H9 (cell line): ENCODE measurements at regions not wholly inside any gene's neighbourhood (a gene's known extent, or its start where the extent isn't known, plus 50 kb on each side); places are given as distances from the start of the nearest gene placed in this dataset.

Experiments
- DNase-seq: peaks from one replicate; pipeline ENCODE4 v3.0.0-alpha.2; 2017
- H2AFZ ChIP-seq: one replicate; pipeline ENCODE4 v1.6.1; 2013; ENCODE audit warnings: mild to moderate bottlenecking, low read length, control low read depth, moderate library complexity
- H2AK5ac ChIP-seq: 2 replicates; pipeline ENCODE4 v1.6.1; 2013; ENCODE audit warnings: low read length, control low read depth, mixed read lengths; ENCODE audit not compliant: insufficient read length
- H2BK120ac ChIP-seq: one replicate; pipeline ENCODE4 v1.6.1; 2013; ENCODE audit warnings: low read depth, mild to moderate bottlenecking, low read length, control low read depth, inconsistent platforms; ENCODE audit not compliant: poor library complexity, severe bottlenecking
- H2BK12ac ChIP-seq: 2 replicates; pipeline ENCODE4 v1.6.1; 2013; ENCODE audit warnings: low read length, control low read depth, mixed read lengths, low read depth; ENCODE audit not compliant: insufficient read length
- H2BK15ac ChIP-seq: 2 replicates; pipeline ENCODE4 v1.6.1; 2013; ENCODE audit warnings: low read depth, low read length, control low read depth
- H2BK20ac ChIP-seq: one replicate; pipeline ENCODE4 v1.6.1; 2013; ENCODE audit warnings: low read depth, mild to moderate bottlenecking, low read length, control low read depth, inconsistent platforms; ENCODE audit not compliant: poor library complexity, severe bottlenecking
- H2BK5ac ChIP-seq: 2 replicates; pipeline ENCODE4 v1.6.1; 2013; ENCODE audit warnings: low read length, control low read depth, mixed read lengths; ENCODE audit not compliant: insufficient read length
- H3K14ac ChIP-seq: 2 replicates; pipeline ENCODE4 v1.6.1; 2013; ENCODE audit warnings: low read length, control low read depth; ENCODE audit not compliant: insufficient read depth
- H3K18ac ChIP-seq: 2 replicates; pipeline ENCODE4 v1.6.1; 2013; ENCODE audit warnings: low read depth, mild to moderate bottlenecking, mixed read lengths, low read length, control low read depth; ENCODE audit not compliant: insufficient read length
- H3K23ac ChIP-seq: 2 replicates; pipeline ENCODE4 v1.6.1; 2013; ENCODE audit warnings: low read length, control low read depth, mixed read lengths, low read depth; ENCODE audit not compliant: insufficient read length
- H3K23me2 ChIP-seq: 2 replicates; pipeline ENCODE4 v1.6.1; 2013; ENCODE audit warnings: low read depth, mild to moderate bottlenecking, mixed read lengths, low read length, control low read depth; ENCODE audit not compliant: insufficient read length, poor library complexity, severe bottlenecking
- H3K27ac ChIP-seq: 2 replicates; pipeline ENCODE4 v1.5.1; 2013; ENCODE audit warnings: low read length, control low read depth, mixed read lengths, low read depth; ENCODE audit not compliant: insufficient read length
- H3K27me3 ChIP-seq: 2 replicates; pipeline ENCODE4 v1.6.1; 2013; ENCODE audit warnings: low read length, control low read depth, inconsistent platforms; ENCODE audit not compliant: insufficient read depth
- H3K4ac ChIP-seq: 2 replicates; pipeline ENCODE4 v1.6.1; 2013; ENCODE audit warnings: low read depth, mild to moderate bottlenecking, control low read depth, inconsistent platforms, low read length, moderate library complexity
- H3K4me1 ChIP-seq: 2 replicates; pipeline ENCODE4 v1.6.1; 2013; ENCODE audit warnings: low read length, control low read depth, inconsistent platforms; ENCODE audit not compliant: insufficient read depth
- H3K4me2 ChIP-seq: 2 replicates; pipeline ENCODE4 v1.6.1; 2013; ENCODE audit warnings: low read length, control low read depth, mixed read lengths; ENCODE audit not compliant: insufficient read length, insufficient read depth
- H3K56ac ChIP-seq: 2 replicates; pipeline ENCODE4 v1.6.1; 2013; ENCODE audit warnings: low read depth, mild to moderate bottlenecking, mixed read lengths, low read length, control low read depth; ENCODE audit not compliant: insufficient read length
- H3K79me1 ChIP-seq: 2 replicates; pipeline ENCODE4 v1.6.1; 2013; ENCODE audit warnings: low read depth, mild to moderate bottlenecking, moderate library complexity, low read length, control low read depth, inconsistent platforms; ENCODE audit not compliant: insufficient read depth, poor library complexity, severe bottlenecking
- H3K79me2 ChIP-seq: 2 replicates; pipeline ENCODE4 v1.6.1; 2013; ENCODE audit warnings: low read length, control low read depth, inconsistent platforms; ENCODE audit not compliant: insufficient read depth
- H3K9ac ChIP-seq: 2 replicates; pipeline ENCODE4 v1.6.1; 2013; ENCODE audit warnings: low read length, control low read depth, mixed read lengths; ENCODE audit not compliant: insufficient read length; ENCODE audit errors: extremely low read depth
- H3K9me3 ChIP-seq: one replicate; pipeline ENCODE4 v1.6.1; 2013; ENCODE audit warnings: low read depth, low read length, inconsistent platforms; ENCODE audit not compliant: control insufficient read depth
- H3T11ph ChIP-seq: one replicate; pipeline ENCODE4 v1.6.1; 2013; ENCODE audit warnings: mild to moderate bottlenecking, low read length, control low read depth, inconsistent platforms
- H4K20me1 ChIP-seq: one replicate; pipeline ENCODE4 v1.6.1; 2013; ENCODE audit not compliant: control insufficient read depth, insufficient read length, insufficient read depth
- H4K5ac ChIP-seq: 2 replicates; pipeline ENCODE4 v1.6.1; 2013; ENCODE audit warnings: low read depth, mild to moderate bottlenecking, mixed read lengths, low read length, control low read depth; ENCODE audit not compliant: insufficient read length
- H4K8ac ChIP-seq: replicated peaks from 2 replicates; pipeline ENCODE4 v1.6.1; 2013; ENCODE audit warnings: low read length, control low read depth, mixed read lengths, low read depth; ENCODE audit not compliant: insufficient read length
- H4K91ac ChIP-seq: 2 replicates; pipeline ENCODE4 v1.6.1; 2013; ENCODE audit warnings: low read depth, mild to moderate bottlenecking, moderate library complexity, mixed read lengths, low read length, control low read depth; ENCODE audit not compliant: insufficient read length
- H3K27ac Mint-ChIP-seq, 3 experiments: 2 replicates in 2 of 3; 3 replicates in 1 of 3; pipeline ENCODE4 v1.8.0; 2020 to 2021; ENCODE audit warnings: mixed read lengths in 3 of 3, mild to moderate bottlenecking in 1 of 3, moderate library complexity in 1 of 3
- H3K27me3 Mint-ChIP-seq: 2 replicates; pipeline ENCODE4 v1.8.0; 2021; ENCODE audit warnings: low read depth, mild to moderate bottlenecking, moderate library complexity, mixed read lengths
- H3K36me3 Mint-ChIP-seq, 3 experiments: 2 replicates in 2 of 3; 3 replicates in 1 of 3; pipeline ENCODE4 v1.8.0; 2020 to 2021; ENCODE audit warnings: low read depth in 3 of 3, mixed read lengths in 3 of 3; ENCODE audit not compliant: insufficient read depth in 1 of 3
- H3K4me1 Mint-ChIP-seq, 2 experiments: 2 replicates each; pipeline ENCODE4 v1.8.0; 2020; ENCODE audit warnings: mixed read lengths in 2 of 2
- H3K4me3 Mint-ChIP-seq, 2 experiments: 2 replicates in 1 of 2; 3 replicates in 1 of 2; pipeline ENCODE4 v1.8.0; 2020 to 2021; ENCODE audit warnings: mild to moderate bottlenecking in 2 of 2, mixed read lengths in 2 of 2, moderate library complexity in 1 of 2
- H3K9me3 Mint-ChIP-seq, 2 experiments: 2 replicates in 1 of 2; 3 replicates in 1 of 2; pipeline ENCODE4 v1.8.0; 2020; ENCODE audit warnings: mild to moderate bottlenecking in 2 of 2, mixed read lengths in 2 of 2, moderate library complexity in 1 of 2
- WGBS: extraction: QIAGEN DNeasy Blood & Tissue Kit; methylation state at CpG from one replicate; pipeline ENCODE4 v1.1.7; 2013; ENCODE audit warnings: missing lambda C conversion rate, low lambda C conversion rate, mixed read lengths; ENCODE audit not compliant: insufficient read length; ENCODE audit errors: extremely low coverage; 5-methylcytosine and 5-hydroxymethylcytosine counted together
- TF ChIP-seq, protein P1 (sequence below): fragments of 200-600 bp; sonication (generic); conservative IDR thresholded peaks from 3 replicates; pipeline ENCODE4 v1.8.0; 2021; ENCODE audit warnings: antibody characterized with exemption, mild to moderate bottlenecking

DNA sequence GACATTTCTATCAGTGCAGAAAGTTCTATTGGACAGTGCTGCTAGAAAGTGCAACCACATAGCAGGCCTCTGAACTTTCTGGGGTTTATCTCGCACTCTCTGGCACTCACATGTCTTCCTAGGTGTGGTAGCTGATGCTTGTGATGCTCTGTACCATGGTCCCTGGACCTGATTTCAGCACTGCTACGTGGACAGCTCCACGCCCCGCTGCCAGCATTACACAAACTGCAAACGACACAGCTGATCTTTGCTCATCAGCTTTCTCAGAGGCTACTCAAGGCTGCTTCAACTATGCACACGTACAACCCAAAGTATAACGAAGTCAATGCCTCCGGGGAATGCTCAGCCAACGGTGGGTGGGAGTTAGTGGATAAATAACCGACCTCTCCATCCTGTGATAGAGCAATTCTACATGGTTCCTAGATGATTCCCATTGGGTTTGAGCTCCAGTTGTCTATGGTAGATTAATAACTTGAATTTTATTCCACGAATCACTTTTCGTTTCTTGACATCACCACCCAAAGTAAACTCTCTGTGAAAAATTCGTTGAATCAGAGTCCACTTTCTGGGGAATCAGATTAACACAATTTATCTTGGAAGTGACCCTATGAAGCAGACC, 302.5 kb downstream of the ACTR3B start:
- Mint-ChIP-seq H3K4me3 (no peak overlapping the region), H3K4me1 (no peaks in the 10 kb centered on the region), H3K27ac (no peak overlapping the region), H3K36me3 (no peaks in the 10 kb centered on the region), H3K9me3 (no peaks in the 10 kb centered on the region), H3K27me3 (peaks cover 6% of the 10 kb centered on the region)
- no peak overlapping the region for H2BK120ac ChIP-seq
- no peak overlapping the region for H2BK5ac ChIP-seq
- H3K27ac ChIP-seq: no peak overlapping the region
- no peak overlapping the region for H3K9ac ChIP-seq
- H4K8ac ChIP-seq: no peak overlapping the region
- TF ChIP-seq, protein P1, sequence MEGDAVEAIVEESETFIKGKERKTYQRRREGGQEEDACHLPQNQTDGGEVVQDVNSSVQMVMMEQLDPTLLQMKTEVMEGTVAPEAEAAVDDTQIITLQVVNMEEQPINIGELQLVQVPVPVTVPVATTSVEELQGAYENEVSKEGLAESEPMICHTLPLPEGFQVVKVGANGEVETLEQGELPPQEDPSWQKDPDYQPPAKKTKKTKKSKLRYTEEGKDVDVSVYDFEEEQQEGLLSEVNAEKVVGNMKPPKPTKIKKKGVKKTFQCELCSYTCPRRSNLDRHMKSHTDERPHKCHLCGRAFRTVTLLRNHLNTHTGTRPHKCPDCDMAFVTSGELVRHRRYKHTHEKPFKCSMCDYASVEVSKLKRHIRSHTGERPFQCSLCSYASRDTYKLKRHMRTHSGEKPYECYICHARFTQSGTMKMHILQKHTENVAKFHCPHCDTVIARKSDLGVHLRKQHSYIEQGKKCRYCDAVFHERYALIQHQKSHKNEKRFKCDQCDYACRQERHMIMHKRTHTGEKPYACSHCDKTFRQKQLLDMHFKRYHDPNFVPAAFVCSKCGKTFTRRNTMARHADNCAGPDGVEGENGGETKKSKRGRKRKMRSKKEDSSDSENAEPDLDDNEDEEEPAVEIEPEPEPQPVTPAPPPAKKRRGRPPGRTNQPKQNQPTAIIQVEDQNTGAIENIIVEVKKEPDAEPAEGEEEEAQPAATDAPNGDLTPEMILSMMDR: no peak
- WGBS: no CpG with 5 or more reads among the region's 13 CpGs
- H3K27me3 ChIP-seq: no peaks in the 10 kb centered on the region
- H3K9me3 ChIP-seq: no peaks in the 10 kb centered on the region
- H3K23ac ChIP-seq: no peak overlapping the region
- H2BK20ac ChIP-seq: no peak overlapping the region
- no peaks in the 10 kb centered on the region for H3K4me1 ChIP-seq
- H3K79me2 ChIP-seq: no peaks in the 10 kb centered on the region
- no peak overlapping the region for H2AK5ac ChIP-seq
- no peak overlapping the region for H3K4ac ChIP-seq
- no peaks in the 10 kb centered on the region for H3K79me1 ChIP-seq
- H3K23me2 ChIP-seq: no peaks in the 10 kb centered on the region
- no peak overlapping the region for H2AFZ ChIP-seq
- no peak overlapping the region for H4K5ac ChIP-seq
- no peak overlapping the region for H3K18ac ChIP-seq
- no peaks in the 10 kb centered on the region for H4K20me1 ChIP-seq
- DNase-seq: peak; percentile 53
- no peak overlapping the region for H3K4me2 ChIP-seq
- H2BK12ac ChIP-seq: no peak overlapping the region
- H3K14ac ChIP-seq: no peak overlapping the region
- H3T11ph ChIP-seq: no peak overlapping the region
- H2BK15ac ChIP-seq: no peak overlapping the region
- no peak overlapping the region for H3K56ac ChIP-seq
- H4K91ac ChIP-seq: no peak overlapping the region
